HCT116 (cell line): ENCODE measurements at regions not wholly inside any gene's neighbourhood (a gene's known extent, or its start where the extent isn't known, plus 50 kb on each side); places are given as distances from the start of the nearest gene placed in this dataset.

Experiments used
- ATAC-seq: fragments of 200-7000 bp; cut with Tn5 transposase; 2 replicates; pipeline ENCODE4 v1.9.1; 2020; ENCODE audit warnings: mild to moderate bottlenecking, moderate library complexity
- BruUV-seq: library from RNA; stranded (reverse); fragments of 400-500 nt; replicated peaks from 2 replicates; lab custom pipeline; 2021; lab: Mats Ljungman, UMichigan
- CTCF ChIA-PET: fragments of 300-600 bp; sonication (Branson Sonifier 250); formaldehyde crosslinking; loops from one replicate; lab custom pipeline; 2021; ENCODE audit warnings: antibody characterized with exemption; lab: Charles Lee
- POLR2A ChIA-PET: fragments of 300-600, 350-600 bp; sonication (Branson Sonifier 250); formaldehyde crosslinking; loops from one replicate; lab custom pipeline; 2021; ENCODE audit warnings: antibody characterized with exemption; lab: Charles Lee
- RAD21 ChIA-PET, 2 experiments: fragments of 300-600 bp; sonication (Branson Sonifier 250); formaldehyde crosslinking; loops; one replicate each; lab custom pipeline; 2023; ENCODE audit warnings: low total read pairs in 2 of 2; ENCODE audit not compliant: uncharacterized antibody in 2 of 2, unreplicated experiment in 2 of 2, low non-redundant PET in 1 of 2; lab: Charles Lee
- DNase-seq: peaks from one replicate; pipeline ENCODE4 v3.0.0-alpha.2; 2010; ENCODE audit warnings: low read depth, low spot score
- H2AFZ ChIP-seq: fragments of 200-600 bp; shearing (Covaris generic), sonication (generic); 2 replicates; pipeline ENCODE4 v1.6.1; 2017; ENCODE audit warnings: low read depth, mixed run types, mixed read lengths, antibody characterized with exemption, low read length; ENCODE audit not compliant: poor library complexity, severe bottlenecking
- H3K27ac ChIP-seq: 2 replicates; pipeline ENCODE4 v1.5.1; 2012; ENCODE audit warnings: low read depth, low read length
- H3K27me3 ChIP-seq: fragments of 200-600 bp; sonication (generic); 2 replicates; pipeline ENCODE4 v1.6.1; 2016; ENCODE audit warnings: mixed run types, low read length, mixed read lengths; ENCODE audit not compliant: insufficient read depth
- H3K36me3 ChIP-seq, 2 experiments: fragments of 200-500 bp in 1 of 2; fragments of 200-600 bp in 1 of 2; sonication (Bioruptor generic) in 1 of 2; sonication (generic) in 1 of 2; 2 replicates each; pipeline versions ENCODE4 v1.5.1 to v1.6.1; 2014 to 2016; ENCODE audit warnings: low read length in 2 of 2, inconsistent platforms in 1 of 2, mixed read lengths in 1 of 2, mixed run types in 1 of 2; ENCODE audit not compliant: insufficient read depth in 2 of 2, control insufficient read depth in 1 of 2
- H3K4me1 ChIP-seq, 2 experiments: fragments of 200-600 bp in 1 of 2; sonication (generic) in 1 of 2; 2 replicates each; pipeline versions ENCODE4 v1.5.1 to v1.6.1; 2012 to 2017; ENCODE audit warnings: low read length in 2 of 2, inconsistent platforms in 1 of 2, mild to moderate bottlenecking in 1 of 2, mixed read lengths in 1 of 2, mixed run types in 1 of 2, moderate library complexity in 1 of 2; ENCODE audit not compliant: insufficient read depth in 2 of 2, control insufficient read depth in 1 of 2
- H3K4me2 ChIP-seq: fragments of 200-600 bp; sonication (generic); 2 replicates; pipeline ENCODE4 v1.6.1; 2017; ENCODE audit warnings: mixed run types, low read length, mixed read lengths
- H3K4me3 ChIP-seq, 2 experiments: fragments of 200-600 bp in 1 of 2; sonication (generic) in 1 of 2; replicated peaks in 1 of 2; 2 replicates each; pipeline ENCODE4 v1.5.1; 2011 to 2016; ENCODE audit warnings: low read length in 2 of 2, control low read depth in 1 of 2, low read depth in 1 of 2, mild to moderate bottlenecking in 1 of 2, mixed read lengths in 1 of 2, mixed run types in 1 of 2
- H3K79me2 ChIP-seq: fragments of 200-600 bp; sonication (generic); 2 replicates; pipeline ENCODE4 v1.6.1; 2017; ENCODE audit warnings: mild to moderate bottlenecking, mixed run types, low read length, moderate library complexity, mixed read lengths; ENCODE audit not compliant: insufficient read depth
- H3K9ac ChIP-seq: fragments of 200-600 bp; sonication (generic); 2 replicates; pipeline ENCODE4 v1.6.1; 2016; ENCODE audit warnings: low read length, mixed read lengths
- H3K9me2 ChIP-seq: fragments of 200-600 bp; sonication (generic), shearing (Covaris generic); 2 replicates; pipeline ENCODE4 v1.6.1; 2017; ENCODE audit warnings: mixed run types, mild to moderate bottlenecking, moderate library complexity; ENCODE audit not compliant: insufficient read depth
- H3K9me3 ChIP-seq, 2 experiments: fragments of 200-500 bp in 1 of 2; fragments of 200-600 bp in 1 of 2; sonication (Bioruptor generic) in 1 of 2; sonication (generic) in 1 of 2; 2 replicates each; pipeline ENCODE4 v1.6.1; 2014 to 2017; ENCODE audit warnings: low read length in 2 of 2, mixed read lengths in 2 of 2, inconsistent platforms in 1 of 2, low read depth in 1 of 2, mild to moderate bottlenecking in 1 of 2, mixed run types in 1 of 2, moderate library complexity in 1 of 2; ENCODE audit not compliant: control insufficient read depth in 1 of 2, insufficient read depth in 1 of 2
- H4K20me1 ChIP-seq: fragments of 200-600 bp; sonication (generic), shearing (Covaris generic); 2 replicates; pipeline ENCODE4 v1.6.1; 2017; ENCODE audit warnings: mixed run types, mild to moderate bottlenecking, moderate library complexity; ENCODE audit not compliant: insufficient read depth
- CBX3 ChIP-seq: IDR thresholded peaks from 2 replicates; pipeline ENCODE4 v1.6.1; 2012; ENCODE audit warnings: low read depth
- EGR1 ChIP-seq: IDR thresholded peaks from 2 replicates; pipeline ENCODE4 v1.6.1; 2012; ENCODE audit warnings: low read depth
- ELF1 ChIP-seq: IDR thresholded peaks from 2 replicates; pipeline ENCODE4 v1.6.1; 2012; ENCODE audit warnings: low read depth, borderline replicate concordance
- EZH2phosphoT487 ChIP-seq: fragments of 200-600 bp; IDR thresholded peaks from 2 replicates; pipeline ENCODE4 v1.6.1; 2018; ENCODE audit warnings: antibody characterized with exemption, borderline replicate concordance
- JUND ChIP-seq: IDR thresholded peaks from 2 replicates; pipeline ENCODE4 v1.6.1; 2012
- POLR2A ChIP-seq: IDR thresholded peaks from 2 replicates; pipeline ENCODE4 v1.7.0; 2011; ENCODE audit warnings: borderline replicate concordance; ENCODE audit not compliant: insufficient read depth, insufficient read length; ENCODE audit errors: extremely low read depth
- POLR2AphosphoS5 ChIP-seq: IDR thresholded peaks from 2 replicates; pipeline ENCODE4 v1.6.1; 2011; ENCODE audit warnings: mild to moderate bottlenecking, low read depth, low read length, moderate library complexity
- REST ChIP-seq: IDR thresholded peaks from 2 replicates; pipeline ENCODE4 v1.6.1; 2012; ENCODE audit warnings: low read depth
- SIN3A ChIP-seq: IDR thresholded peaks from 2 replicates; pipeline ENCODE4 v1.6.1; 2012; ENCODE audit warnings: low read depth
- SRF ChIP-seq: IDR thresholded peaks from 2 replicates; pipeline ENCODE4 v1.6.1; 2012; ENCODE audit warnings: low read depth
- ZFX ChIP-seq: fragments of 450-650 bp; IDR thresholded peaks from 2 replicates; pipeline ENCODE4 v1.6.1; 2017
- ZNF274 ChIP-seq: fragments of 200-500 bp; sonication (Bioruptor generic); IDR thresholded peaks from 2 replicates; pipeline ENCODE4 v1.6.1; 2014; ENCODE audit warnings: mild to moderate bottlenecking, low read depth, low read length, inconsistent platforms
- intact Hi-C: fragments of 100-400 bp; cut with micrococcal nuclease; formaldehyde crosslinking; loops from 2 replicates; pipeline ENCODE4 v1.10.0; 2022
- TF ChIP-seq, protein P1 (sequence below), 3 experiments: fragments of 200-600 bp in 1 of 3; sonication (generic) in 1 of 3; IDR thresholded peaks in 2 of 3; conservative IDR thresholded peaks in 1 of 3; 2 replicates each; pipeline ENCODE4 v1.5.1; 2012 to 2017; ENCODE audit warnings: low read depth in 2 of 3, low read length in 2 of 3, antibody characterized with exemption in 1 of 3, borderline replicate concordance in 1 of 3, control low read depth in 1 of 3, mild to moderate bottlenecking in 1 of 3, mixed read lengths in 1 of 3, mixed run types in 1 of 3, moderate library complexity in 1 of 3; ENCODE audit not compliant: insufficient read depth in 1 of 3

- POLR2A ChIA-PET = no interaction called here
- no peak for ATAC-seq
- Histone ChIP-seq H4K20me1 (no peaks in the 10 kb centered on the region), H3K4me2 (no peak overlapping the region), H2AFZ (no peak overlapping the region), H3K27me3 (no peaks in the 10 kb centered on the region), H3K36me3 (no peaks in the 10 kb centered on the region), H3K9me2 (no peaks in the 10 kb centered on the region), H3K9me3 (peaks cover 13 to 41% of the 10 kb centered on the region in 2 experiments; a peak in 3 of 4 replicates), H3K9ac (no peak overlapping the region), H3K79me2 (no peaks in the 10 kb centered on the region), H3K4me3 (no peak overlapping the region), H3K4me1 (no peaks in the 10 kb centered on the region), H3K27ac (no peak overlapping the region)
- CTCF ChIA-PET = no interaction called here
- intact Hi-C loops = no loop called here
- RAD21 ChIA-PET = no interaction called here
- no peak for DNase-seq
- BruUV-seq = no TSS peak
- TF ChIP-seq, protein P1, sequence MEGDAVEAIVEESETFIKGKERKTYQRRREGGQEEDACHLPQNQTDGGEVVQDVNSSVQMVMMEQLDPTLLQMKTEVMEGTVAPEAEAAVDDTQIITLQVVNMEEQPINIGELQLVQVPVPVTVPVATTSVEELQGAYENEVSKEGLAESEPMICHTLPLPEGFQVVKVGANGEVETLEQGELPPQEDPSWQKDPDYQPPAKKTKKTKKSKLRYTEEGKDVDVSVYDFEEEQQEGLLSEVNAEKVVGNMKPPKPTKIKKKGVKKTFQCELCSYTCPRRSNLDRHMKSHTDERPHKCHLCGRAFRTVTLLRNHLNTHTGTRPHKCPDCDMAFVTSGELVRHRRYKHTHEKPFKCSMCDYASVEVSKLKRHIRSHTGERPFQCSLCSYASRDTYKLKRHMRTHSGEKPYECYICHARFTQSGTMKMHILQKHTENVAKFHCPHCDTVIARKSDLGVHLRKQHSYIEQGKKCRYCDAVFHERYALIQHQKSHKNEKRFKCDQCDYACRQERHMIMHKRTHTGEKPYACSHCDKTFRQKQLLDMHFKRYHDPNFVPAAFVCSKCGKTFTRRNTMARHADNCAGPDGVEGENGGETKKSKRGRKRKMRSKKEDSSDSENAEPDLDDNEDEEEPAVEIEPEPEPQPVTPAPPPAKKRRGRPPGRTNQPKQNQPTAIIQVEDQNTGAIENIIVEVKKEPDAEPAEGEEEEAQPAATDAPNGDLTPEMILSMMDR (IDR thresholded peaks at IDR 0.05 in 2 of 3, conservative IDR thresholded peaks at IDR 0.05 in 1 of 3; ENCODE audit: borderline replicate concordance in 1 of 3, insufficient read depth in 1 of 3, low read depth in 2 of 3, low read length in 2 of 3) = no peak
- TF ChIP-seq ZFX = no peak
- TF ChIP-seq SIN3A = no peak
- TF ChIP-seq ZNF274 = no peak
- no peak for TF ChIP-seq EZH2phosphoT487
- TF ChIP-seq POLR2AphosphoS5 = no peak
- TF ChIP-seq, all 23 proteins: peak for 0
These were observed 434.2 kb upstream of the CDH4 start for GRCh38 chr20:60817891-60818290.

DNA sequence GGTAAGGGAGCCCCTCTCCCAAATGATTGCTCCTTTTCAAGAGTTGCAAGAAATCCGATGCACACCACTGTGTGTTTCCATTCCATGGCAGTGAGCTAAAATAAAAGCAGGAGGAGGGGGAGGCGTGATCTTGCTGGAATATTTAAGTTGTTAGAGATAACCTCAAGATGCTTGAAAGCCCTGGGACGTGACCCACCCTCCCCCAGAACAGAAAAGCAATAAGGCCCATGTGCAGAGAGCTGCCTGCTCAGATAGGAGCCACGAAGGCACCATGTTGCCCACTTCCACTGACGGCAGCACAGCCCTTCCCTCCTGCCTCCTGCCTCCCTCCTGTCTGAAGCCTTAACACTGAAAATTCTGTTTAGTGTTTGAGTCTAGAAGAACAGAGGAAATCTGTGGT is 432.6 kb upstream of the CDH4 start:
- Histone ChIP-seq H3K4me2 (no peak overlapping the region), H4K20me1 (no peaks in the 10 kb centered on the region), H3K4me3 (no peak overlapping the region), H3K9ac (no peak overlapping the region), H3K9me2 (no peaks in the 10 kb centered on the region), H3K27ac (no peak overlapping the region), H3K27me3 (no peaks in the 10 kb centered on the region), H3K36me3 (no peaks in the 10 kb centered on the region), H3K79me2 (no peaks in the 10 kb centered on the region), H3K4me1 (no peaks in the 10 kb centered on the region), H2AFZ (no peak overlapping the region), H3K9me3 (peaks cover 13 to 35% of the 10 kb centered on the region in 2 experiments; a peak in 3 of 4 replicates)
- BruUV-seq = no TSS peak
- ChIA-PET POLR2A (no interaction called here), CTCF (no interaction called here), RAD21 (no interaction called here)
- ATAC-seq (no peak), DNase-seq (no peak)
- intact Hi-C loops = no loop called here
- TF ChIP-seq SRF (no peak), ELF1 (no peak), JUND (no peak), ZNF274 (no peak), EGR1 (no peak), POLR2A (no peak), CBX3 (no peak), REST (no peak), POLR2AphosphoS5 (no peak)
- TF ChIP-seq, protein P1 (IDR thresholded peaks at IDR 0.05 in 2 of 3, conservative IDR thresholded peaks at IDR 0.05 in 1 of 3; ENCODE audit: borderline replicate concordance in 1 of 3, insufficient read depth in 1 of 3, low read depth in 2 of 3, low read length in 2 of 3) = no peak
